AG10803 (cell line): ENCODE measurements at regions not wholly inside any gene's neighbourhood (a gene's known extent, or its start where the extent isn't known, plus 50 kb on each side); places are given as distances from the start of the nearest gene placed in this dataset.

ENCODE experiments used
- DNase-seq: peaks from one replicate; pipeline ENCODE4 v3.0.0; 2010; ENCODE audit warnings: low read depth
- H3K4me3 ChIP-seq: 2 replicates; pipeline ENCODE4 v1.5.1; 2011; ENCODE audit warnings: mild to moderate bottlenecking, low read length, control low read depth
- TF ChIP-seq, protein P1 (sequence below): conservative IDR thresholded peaks from 2 replicates; pipeline ENCODE4 v1.5.1; 2011; ENCODE audit warnings: mild to moderate bottlenecking, low read length, control low read depth, inconsistent platforms

DNA sequence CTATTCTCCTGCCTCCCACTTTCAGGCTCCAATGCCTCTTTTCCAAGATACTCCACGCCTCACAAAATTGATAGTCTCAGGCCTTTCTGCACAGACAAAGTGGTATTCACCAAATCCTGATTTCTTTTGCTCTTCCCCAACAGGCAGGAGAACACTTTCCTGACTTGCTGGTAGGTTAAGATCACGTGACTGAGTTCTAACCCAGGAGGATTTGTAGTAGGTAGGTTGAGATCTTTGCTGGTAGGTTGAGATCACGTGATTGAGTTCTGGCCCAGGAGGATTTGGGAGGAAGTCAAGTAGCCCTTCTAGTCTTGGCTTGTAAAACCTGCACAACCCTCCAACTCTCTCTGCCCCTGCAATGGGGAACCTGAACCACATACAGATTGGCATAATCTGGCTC lies 741.5 kb downstream of the TYW1 start:
- TF ChIP-seq, protein P1, sequence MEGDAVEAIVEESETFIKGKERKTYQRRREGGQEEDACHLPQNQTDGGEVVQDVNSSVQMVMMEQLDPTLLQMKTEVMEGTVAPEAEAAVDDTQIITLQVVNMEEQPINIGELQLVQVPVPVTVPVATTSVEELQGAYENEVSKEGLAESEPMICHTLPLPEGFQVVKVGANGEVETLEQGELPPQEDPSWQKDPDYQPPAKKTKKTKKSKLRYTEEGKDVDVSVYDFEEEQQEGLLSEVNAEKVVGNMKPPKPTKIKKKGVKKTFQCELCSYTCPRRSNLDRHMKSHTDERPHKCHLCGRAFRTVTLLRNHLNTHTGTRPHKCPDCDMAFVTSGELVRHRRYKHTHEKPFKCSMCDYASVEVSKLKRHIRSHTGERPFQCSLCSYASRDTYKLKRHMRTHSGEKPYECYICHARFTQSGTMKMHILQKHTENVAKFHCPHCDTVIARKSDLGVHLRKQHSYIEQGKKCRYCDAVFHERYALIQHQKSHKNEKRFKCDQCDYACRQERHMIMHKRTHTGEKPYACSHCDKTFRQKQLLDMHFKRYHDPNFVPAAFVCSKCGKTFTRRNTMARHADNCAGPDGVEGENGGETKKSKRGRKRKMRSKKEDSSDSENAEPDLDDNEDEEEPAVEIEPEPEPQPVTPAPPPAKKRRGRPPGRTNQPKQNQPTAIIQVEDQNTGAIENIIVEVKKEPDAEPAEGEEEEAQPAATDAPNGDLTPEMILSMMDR: no peak
- DNase-seq: no peak
- H3K4me3 ChIP-seq: no peak overlapping the region

DNA sequence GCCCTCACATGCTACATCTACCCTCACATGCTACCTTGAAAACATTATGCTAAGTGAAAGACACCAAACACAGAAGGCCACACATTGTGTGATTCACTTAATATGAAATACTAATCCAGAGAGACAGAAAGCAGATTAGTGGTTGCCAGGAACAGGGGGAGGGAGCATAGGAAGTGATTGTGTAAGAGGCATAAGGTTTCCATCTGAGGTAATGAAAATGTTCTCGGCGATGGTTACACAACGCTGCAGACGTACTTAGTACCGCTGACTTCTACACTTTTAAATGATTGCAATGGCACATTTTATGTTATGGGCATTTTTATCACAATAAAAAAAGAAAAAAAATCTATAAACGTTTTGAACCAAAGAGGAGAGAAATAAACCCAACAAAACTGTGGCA lies 742.3 kb downstream of the TYW1 start:
- peak; percentile 89 for DNase-seq
- no peak overlapping the region for H3K4me3 ChIP-seq
- TF ChIP-seq, protein P1: no peak

DNA sequence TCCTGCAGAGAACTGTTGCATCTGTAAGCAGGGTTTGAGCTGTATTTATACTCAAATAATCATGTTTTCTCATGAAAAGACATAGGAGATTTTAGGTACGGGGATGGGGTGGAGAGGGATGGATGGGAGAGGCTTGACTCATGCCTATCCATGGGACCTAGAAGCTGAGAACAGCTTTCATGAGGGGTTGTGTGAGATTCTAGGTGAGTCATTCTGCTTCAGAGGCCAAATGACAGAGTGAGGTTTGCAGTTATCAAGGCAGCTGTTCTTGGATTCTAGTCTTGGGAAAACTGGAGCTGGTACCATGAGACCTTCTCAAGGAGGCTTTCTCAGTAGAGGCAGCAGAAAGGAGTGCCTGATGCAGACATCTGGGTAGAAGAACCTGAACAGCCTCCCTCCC lies 746.9 kb downstream of the TYW1 start:
- H3K4me3 ChIP-seq: no peak overlapping the region
- DNase-seq: no peak
- TF ChIP-seq, protein P1: no peak

DNA sequence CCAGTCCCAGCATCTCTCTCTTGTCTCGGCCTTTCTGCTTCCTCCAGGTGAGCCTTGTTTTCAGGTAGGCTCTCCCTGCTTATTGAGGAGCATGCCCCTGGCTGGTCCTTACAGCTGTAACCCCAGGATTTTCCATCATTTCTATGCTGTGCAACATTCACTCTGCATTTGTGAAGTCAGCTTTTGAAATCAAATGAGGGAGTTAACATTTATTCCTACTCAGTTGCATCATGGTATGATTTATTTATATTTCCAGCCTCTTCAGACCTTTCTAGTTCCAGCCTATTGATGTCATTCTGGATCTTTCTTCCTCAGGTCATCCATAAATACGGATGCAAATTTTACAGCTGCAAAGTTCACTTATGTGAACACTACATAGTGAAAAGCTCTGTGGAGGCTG lies 755.6 kb downstream of the TYW1 start:
- H3K4me3 ChIP-seq: no peak overlapping the region
- no peak for DNase-seq
- TF ChIP-seq, protein P1: no peak

DNA sequence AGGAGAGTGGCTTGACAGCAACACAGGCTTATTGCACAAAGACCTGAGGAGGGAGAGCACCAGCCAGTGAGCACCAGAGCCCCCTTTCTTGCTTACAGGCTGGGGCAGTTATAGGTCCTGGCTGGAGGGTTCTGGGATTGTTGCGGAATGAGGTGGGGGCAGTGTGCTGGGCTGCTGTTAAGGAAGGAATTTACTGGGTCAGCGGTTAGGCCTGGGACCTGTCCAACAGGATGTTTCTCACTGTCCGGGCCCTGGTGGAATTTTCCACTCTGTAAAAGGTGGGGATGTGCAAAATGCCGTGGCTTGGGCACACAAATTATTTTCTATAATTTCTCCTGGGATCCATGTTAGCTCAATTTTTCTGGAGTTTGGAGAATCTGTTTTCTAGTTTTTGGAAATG lies 757.3 kb downstream of the TYW1 start:
- H3K4me3 ChIP-seq: no peak overlapping the region
- TF ChIP-seq, protein P1: no peak
- peak; percentile 46 for DNase-seq

DNA sequence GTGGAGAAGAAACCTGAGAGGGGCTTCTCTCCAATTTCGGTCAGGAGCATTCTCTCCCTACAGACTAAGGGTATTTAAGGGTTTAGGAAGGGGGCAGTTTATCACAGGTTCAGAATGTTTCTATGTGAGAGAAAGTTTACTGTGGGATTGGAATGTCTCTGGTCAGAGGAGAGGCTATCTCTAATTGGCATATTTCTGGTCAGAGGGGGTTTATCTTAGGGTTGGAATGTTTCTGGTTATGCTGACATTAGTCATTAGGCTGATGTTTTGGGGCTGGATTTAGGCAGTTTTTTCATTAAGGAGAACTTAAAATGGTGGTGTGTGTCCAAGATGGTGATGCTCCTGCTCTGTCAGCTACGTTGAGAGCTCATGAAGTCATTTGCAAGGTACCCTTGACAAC lies 758.0 kb downstream of the TYW1 start:
- TF ChIP-seq, protein P1: no peak
- H3K4me3 ChIP-seq: no peak overlapping the region
- DNase-seq: peak; percentile 54

DNA sequence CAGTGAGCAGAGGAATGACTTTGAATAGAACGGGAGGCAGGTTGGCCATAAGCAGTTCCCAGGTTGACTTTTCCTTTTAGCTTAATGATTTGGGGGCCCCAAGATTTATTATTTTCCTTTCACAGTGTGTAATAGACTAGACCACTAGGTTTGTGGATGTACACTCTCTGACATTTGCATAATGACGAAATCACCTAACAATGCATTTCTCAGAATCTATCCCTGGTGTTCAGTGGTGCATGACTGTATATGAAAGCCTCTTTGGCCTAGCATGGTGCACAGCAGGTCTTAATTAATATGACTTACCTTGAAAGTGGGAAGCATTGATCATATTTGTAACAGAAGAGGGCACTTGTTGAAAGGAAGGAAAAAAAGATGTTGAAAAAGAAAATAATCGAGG lies 761.9 kb downstream of the TYW1 start:
- no peak for DNase-seq
- no peak overlapping the region for H3K4me3 ChIP-seq
- TF ChIP-seq, protein P1: no peak
